NCI-H446 (cell line): ENCODE measurements at regions not wholly inside any gene's neighbourhood (a gene's known extent, or its start where the extent isn't known, plus 50 kb on each side); places are given as distances from the start of the nearest gene placed in this dataset.
"Not testable (repeated sequence)": the region's sequence is repeated elsewhere in the genome, so short reads cannot be mapped to it uniquely, and the experiment has no call there.

ENCODE experiments used
- DNase-seq, 2 experiments: peaks; one replicate each; lab custom pipeline; 2025; lab: John Stamatoyannopoulos, UW

DNA sequence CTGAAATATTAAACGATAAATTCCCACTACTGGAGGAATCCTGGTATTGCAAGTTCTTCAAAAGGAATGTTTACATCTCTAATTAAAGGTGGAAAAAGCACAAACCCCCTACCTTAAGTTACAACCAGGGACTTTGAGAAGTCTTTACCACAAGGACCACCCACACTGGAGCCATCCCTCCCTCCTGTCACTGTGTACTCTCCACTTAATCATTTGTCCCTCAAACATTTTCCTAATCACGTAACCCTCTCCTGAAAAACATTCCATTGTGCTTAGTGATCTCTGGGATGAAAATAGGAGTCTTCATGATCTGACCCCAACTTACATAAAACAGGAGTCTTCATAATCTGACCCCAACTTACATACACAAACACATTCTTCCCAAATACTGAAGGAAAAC is 85.7 kb downstream of the SUCLG1 start:
- no peak for DNase-seq

DNA sequence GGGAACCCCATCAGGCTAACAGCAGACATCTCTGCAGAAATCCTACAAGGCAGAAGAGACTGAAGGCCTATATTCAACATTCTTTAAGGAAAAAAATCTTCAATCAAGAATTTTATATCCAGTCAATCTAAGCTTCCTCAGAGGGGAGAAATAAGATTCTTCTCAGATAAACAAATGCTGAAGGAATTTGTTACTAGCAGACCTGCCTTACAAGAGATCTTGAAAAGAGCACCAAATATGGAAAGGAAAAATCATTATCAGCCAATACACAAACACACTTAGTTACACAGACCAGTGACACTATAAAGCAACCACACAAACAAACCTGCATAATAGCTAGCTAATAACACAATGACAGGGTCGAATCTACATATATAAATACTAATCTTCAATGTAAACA is 96.5 kb downstream of the SUCLG1 start:
- no peak for DNase-seq

DNA sequence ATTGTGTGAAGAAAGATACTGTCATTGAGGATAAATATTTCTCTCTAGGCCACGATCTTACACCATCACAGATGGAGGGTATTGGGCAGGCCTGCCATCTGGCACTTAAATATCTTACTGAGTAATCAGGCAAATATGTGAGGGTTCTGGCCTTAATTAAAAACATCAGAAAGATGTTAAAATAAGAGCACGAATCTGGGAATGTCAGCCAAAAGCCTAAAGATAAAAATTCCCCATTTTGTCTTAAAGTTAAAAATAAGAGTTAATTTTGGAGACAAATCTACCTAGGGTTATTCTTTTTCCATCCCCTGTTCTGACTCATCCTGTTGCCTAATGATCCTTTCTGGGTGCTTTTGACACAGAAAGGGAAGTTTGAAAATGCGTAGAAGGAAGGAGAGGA is 121.0 kb downstream of the SUCLG1 start:
- DNase-seq = peak; percentile 52 to 80

DNA sequence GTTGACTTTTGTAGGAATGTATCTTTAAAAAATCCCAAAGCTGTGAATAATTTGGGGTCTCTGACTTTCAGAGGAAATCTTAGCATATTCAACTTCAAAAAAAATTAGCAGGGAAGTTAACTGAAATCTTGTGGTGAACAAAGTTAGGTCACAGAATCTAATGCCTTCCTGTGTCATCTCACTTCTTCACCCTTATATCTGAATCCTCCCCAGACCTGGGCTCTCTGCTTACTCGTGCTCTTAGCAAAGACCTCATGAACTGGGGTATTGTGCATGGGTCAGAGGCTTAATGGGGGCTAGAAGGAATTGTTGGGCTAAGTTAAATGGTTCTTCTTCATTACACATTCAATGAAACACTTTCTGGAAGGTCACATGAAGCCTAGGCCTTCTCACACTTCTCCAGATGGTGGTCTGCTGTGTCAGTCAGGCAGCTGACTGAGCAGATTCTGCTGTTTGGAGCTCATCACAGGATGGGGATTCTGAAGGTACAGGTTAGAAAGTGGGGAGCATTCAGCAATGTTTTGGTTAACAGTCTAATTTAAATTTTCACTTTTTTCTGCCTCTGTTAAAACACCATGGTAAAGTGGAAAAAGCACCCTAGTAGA is 131.3 kb downstream of the SUCLG1 start:
- no peak for DNase-seq

GRCh38 chr2:84326831-84327432 is 132.1 kb downstream of the SUCLG1 start:
- no peak for DNase-seq

- DNase-seq = no peak
Measured at GRCh38 chr2:84323890-84324289, 135.2 kb downstream of the SUCLG1 start.

DNA sequence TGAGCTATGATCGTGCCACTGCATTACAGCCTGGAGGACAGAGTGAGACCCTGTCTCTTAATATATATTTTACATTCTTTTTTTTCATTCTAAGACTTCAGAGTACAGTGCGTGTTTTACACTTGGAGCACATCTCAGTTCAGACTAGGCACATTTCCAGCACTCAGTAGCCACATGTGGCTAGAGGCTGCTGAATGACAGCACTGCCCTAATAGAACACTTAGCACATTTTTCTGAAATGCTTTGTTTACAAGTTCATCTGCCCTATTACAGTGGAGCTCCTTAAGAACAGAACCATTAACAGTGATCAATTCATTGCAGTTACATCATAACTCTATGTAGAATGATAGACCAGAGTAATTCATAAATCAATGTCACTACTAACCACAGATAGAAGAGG is 138.1 kb downstream of the SUCLG1 start:
- DNase-seq = no peak

DNA sequence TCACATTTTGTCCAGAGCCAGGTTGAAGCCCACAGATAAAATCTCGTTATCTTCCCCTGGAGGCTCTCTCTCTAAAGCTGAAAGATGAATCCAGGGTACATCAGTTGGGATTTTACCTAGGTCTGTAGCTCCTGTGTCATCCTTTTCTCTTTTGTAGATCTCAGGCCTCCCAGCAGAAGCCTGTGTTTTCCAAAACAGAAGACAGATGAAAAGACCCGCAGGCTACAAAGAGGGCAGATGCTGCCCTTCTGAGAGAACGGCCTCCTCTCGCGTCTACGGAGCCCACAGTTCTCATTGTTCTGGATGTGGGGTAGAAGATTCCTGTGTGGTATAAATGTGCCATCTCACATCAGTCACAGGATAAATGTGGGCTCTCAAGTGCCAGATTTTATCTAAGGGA is 139.5 kb downstream of the SUCLG1 start:
- no peak for DNase-seq

- no peak for DNase-seq
Measured at GRCh38 chr2:84317135-84317534, 141.9 kb downstream of the SUCLG1 start.

GRCh38 chr2:84314901-84315330 is 144.2 kb downstream of the SUCLG1 start:
- peak; percentile 57 to 88 for DNase-seq

- DNase-seq = no peak
Measured at GRCh38 chr2:84314250-84314649, 144.8 kb downstream of the SUCLG1 start.

DNA sequence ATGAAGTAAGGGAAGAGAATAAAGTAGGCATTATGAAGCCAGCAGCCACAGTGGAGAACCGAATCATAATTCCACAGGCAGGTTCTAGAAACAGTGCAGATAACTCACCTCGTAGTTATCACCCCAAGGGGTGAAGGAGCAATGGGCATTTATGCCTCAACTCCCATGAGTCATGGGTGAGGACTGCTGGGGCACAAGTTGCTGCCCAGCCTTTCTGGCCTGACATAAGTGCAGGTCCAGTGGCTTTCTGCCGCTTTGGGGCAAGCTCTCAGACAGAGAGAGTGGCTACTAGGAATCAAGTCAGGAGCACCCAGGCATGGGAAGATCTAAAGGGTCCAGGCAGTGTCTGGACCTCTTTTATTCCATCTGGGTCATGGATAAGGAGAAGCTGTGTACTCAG is 149.8 kb downstream of the SUCLG1 start:
- DNase-seq = no peak

- DNase-seq = no peak
Measured at GRCh38 chr2:84306361-84306760, 152.7 kb downstream of the SUCLG1 start.

DNA sequence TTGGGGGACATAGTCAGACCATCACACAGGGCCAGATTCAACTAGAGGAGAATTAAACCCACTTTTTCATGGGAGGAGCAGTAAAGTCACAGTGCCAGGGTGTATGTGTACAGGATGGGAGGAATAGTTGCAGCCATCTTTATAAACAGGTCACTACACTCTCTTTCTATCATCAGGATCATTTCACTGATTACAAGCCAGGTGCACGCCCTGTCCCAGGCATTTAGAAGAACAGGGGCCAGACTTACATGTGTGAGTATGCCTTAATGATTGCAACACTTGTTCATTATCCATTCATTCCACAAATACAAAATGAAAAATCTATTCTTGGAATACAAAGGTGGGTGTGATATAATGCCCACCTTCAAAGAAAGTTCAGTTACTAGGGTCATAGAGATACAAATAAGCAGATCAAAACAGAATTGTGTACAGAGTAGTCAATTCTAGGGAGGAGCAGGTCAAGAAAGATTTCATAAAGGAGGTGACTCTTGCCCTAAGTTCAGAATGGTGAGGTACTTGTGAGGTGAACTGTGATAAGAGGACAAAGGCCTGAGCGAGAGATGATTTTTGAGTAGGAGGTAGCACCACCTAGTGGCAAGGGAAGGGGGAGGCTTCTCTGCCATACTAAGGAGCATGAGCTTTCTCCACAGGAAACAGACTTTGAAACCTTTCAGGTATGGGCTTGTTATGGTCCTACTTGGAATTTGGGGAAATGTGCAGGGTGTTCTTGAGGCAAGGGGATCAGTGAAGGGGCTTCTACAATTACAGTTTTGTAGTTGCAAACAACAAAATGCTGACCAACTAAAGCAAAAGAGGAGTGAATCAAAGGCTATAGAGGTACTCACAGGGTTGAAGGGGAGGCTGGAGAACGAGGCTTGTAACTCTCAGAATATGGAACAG is 156.3 kb downstream of the SUCLG1 start:
- DNase-seq = peak; percentile 16 to 52

GRCh38 chr2:84301717-84302116 is 157.4 kb downstream of the SUCLG1 start:
- peak in 1 of 2 experiments; percentile 9 for DNase-seq

DNA sequence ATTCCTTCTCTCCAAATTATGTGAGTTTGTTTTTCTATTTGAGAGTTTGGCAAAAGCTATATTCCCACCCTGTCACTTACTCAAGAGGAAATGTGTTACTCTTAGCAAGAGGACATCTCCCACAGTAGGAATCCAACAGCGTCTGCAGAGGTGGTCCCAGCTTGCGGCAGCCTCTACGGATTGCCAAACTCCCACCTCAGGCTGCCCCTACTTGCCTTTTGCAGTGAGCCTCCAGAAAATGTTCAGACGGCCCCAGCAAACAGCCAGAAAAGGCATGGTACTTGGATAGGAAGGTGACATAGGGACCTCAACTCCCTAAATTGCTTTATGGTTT is 158.4 kb downstream of the SUCLG1 start:
- no peak for DNase-seq

- DNase-seq = not testable (repeated sequence)
Measured at GRCh38 chr2:84300001-84300695, 158.9 kb downstream of the SUCLG1 start.

DNA sequence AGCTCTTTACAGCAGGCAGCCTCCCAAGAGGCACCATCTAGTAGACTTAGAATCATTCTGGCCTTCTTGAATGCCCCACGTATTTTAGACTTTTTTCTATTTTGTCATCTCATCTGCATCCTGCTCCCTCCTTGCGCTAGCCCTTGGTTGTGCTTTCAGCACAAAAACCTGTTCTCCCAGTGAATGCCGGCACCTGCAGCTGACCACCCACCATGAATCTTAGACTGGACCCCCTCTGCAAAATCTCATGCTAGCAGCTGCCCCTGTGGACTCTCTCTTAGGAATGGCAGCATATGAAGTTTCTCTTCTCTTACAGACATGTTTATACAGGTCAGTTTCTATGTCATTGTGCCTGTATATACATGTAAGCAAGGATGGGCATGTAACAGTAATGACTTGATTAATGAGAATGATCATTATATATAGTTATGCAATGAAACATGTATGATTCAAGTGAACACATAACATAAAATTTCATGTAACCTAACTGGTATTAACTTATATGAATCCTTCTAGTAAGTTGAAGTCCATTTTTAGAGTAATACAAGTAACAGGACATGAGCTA is 159.8 kb downstream of the SUCLG1 start:
- no peak for DNase-seq

- no peak for DNase-seq
Measured at GRCh38 chr2:84297155-84297554, 161.9 kb downstream of the SUCLG1 start.

DNA sequence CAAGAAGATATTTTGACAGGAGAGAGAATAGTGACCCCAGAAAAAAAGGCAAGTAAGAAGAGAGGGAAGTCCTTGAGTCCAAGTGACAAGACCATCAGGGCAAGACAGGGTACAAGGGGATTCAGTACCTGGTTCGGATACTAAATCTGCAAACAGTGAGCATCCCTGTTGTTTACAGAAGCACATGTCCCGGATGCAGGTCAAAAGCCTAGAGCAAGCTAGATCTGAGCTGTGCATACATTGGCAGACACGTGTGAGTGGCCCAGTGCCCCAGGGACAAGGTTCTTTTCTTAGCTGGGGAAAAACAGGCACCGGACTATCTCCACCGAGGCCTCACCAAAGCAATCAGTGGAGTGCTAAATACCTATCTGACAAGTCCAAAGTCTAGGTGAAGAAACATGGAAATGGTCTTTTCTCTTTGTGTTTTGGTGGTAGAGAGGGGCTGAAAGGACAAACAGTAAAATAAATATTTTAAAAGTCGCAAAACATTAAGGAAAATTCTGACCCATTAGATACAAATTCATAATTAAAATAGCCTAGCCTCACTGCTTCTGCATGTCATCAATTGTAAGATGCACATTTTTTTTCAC is 165.2 kb downstream of the SUCLG1 start:
- DNase-seq = no peak

- DNase-seq = no peak
Measured at GRCh38 chr2:84292545-84292944, 166.5 kb downstream of the SUCLG1 start.

- DNase-seq = no peak
Measured at GRCh38 chr2:84290537-84290936, 168.5 kb downstream of the SUCLG1 start.
